Spleen (tissue), 7 donors: ENCODE measurements at regions not wholly inside any gene's neighbourhood (a gene's known extent, or its start where the extent isn't known, plus 50 kb on each side); places are given as distances from the start of the nearest gene placed in this dataset.

Source experiments
- CTCF ChIP-seq, 11 experiments: fragments of 200-600 bp in 7 of 11; fragments of 450-650 bp in 4 of 11; sonication (generic) in 4 of 11; IDR thresholded peaks in 8 of 11; conservative IDR thresholded peaks in 3 of 11; 1 replicate in 7 of 11; 2 replicates in 4 of 11; pipeline versions ENCODE4 v1.4.0 to v1.8.0; 2016 to 2021; ENCODE audit warnings: antibody characterized with exemption in 11 of 11, inconsistent platforms in 4 of 11, mild to moderate bottlenecking in 1 of 11
- POLR2A ChIP-seq, 3 donors: fragments of 450-650 bp; IDR thresholded peaks; one replicate each; pipeline ENCODE4 v1.5.1; 2017; ENCODE audit warnings: antibody characterized with exemption in 3 of 3, mild to moderate bottlenecking in 1 of 3
- donor health status: DM: no; HTN: no; CAD: no; lungs with moderate emphysema.
- donor health status: DM: no; HTN: no; CAD: no.
- donor health status: DM: no; HTN: no; CAD: no.

- no peak for TF ChIP-seq CTCF (IDR thresholded peaks at IDR 0.05 in 8 of 11, conservative IDR thresholded peaks at IDR 0.05 in 3 of 11)
- no peak for TF ChIP-seq POLR2A (IDR thresholded peaks at IDR 0.05)
These were observed 494.0 kb upstream of the TGFBR2 start for GRCh38 chr3:30112411-30112810.
